OCI-LY7 (cell line): ENCODE measurements at regions not wholly inside any gene's neighbourhood (a gene's known extent, or its start where the extent isn't known, plus 50 kb on each side); places are given as distances from the start of the nearest gene placed in this dataset.

Experiments used
- BruUV-seq: library from RNA; stranded (reverse); fragments of 400-500 nt; replicated peaks from 2 replicates; lab custom pipeline; 2021; lab: Mats Ljungman, UMichigan
- CTCF ChIA-PET: fragments of 300-600 bp; sonication (Branson Sonifier 250); formaldehyde crosslinking; loops from one replicate; lab custom pipeline; 2022; ENCODE audit warnings: antibody characterized with exemption; ENCODE audit not compliant: unreplicated experiment; lab: Charles Lee
- POLR2A ChIA-PET: fragments of 300-600 bp; sonication (Branson Sonifier 250); formaldehyde crosslinking; loops from one replicate; lab custom pipeline; 2022; ENCODE audit warnings: antibody characterized with exemption; lab: Charles Lee
- DNase-seq: peaks from one replicate; pipeline ENCODE4 v3.0.0-alpha.2; 2015; ENCODE audit warnings: low spot score
- H2AFZ ChIP-seq: fragments of 200-600 bp; sonication (generic), shearing (Covaris generic); 2 replicates; pipeline ENCODE4 v1.6.1; 2014; ENCODE audit warnings: mild to moderate bottlenecking, antibody characterized with exemption, low read length, moderate library complexity
- H3K27ac ChIP-seq: fragments of 200-600 bp; sonication (generic); 2 replicates; pipeline ENCODE4 v1.5.1; 2014; ENCODE audit warnings: mixed run types, low read depth, mild to moderate bottlenecking, moderate library complexity, low read length, inconsistent platforms; ENCODE audit not compliant: poor library complexity, severe bottlenecking
- H3K36me3 ChIP-seq: fragments of 200-600 bp; sonication (generic); 2 replicates; pipeline ENCODE4 v1.6.1; 2014; ENCODE audit warnings: mild to moderate bottlenecking, antibody characterized with exemption, low read length, moderate library complexity, mixed read lengths; ENCODE audit not compliant: insufficient read depth
- H3K4me1 ChIP-seq: fragments of 200-600 bp; sonication (generic); 2 replicates; pipeline ENCODE4 v1.5.1; 2014; ENCODE audit warnings: mild to moderate bottlenecking, low read length; ENCODE audit not compliant: insufficient read depth, poor library complexity, severe bottlenecking
- H3K4me2 ChIP-seq: fragments of 200-600 bp; sonication (generic); 2 replicates; pipeline ENCODE4 v1.6.1; 2014; ENCODE audit warnings: mild to moderate bottlenecking, low read length
- H3K4me3 ChIP-seq: fragments of 200-600 bp; sonication (generic); 2 replicates; pipeline ENCODE4 v1.5.1; 2014; ENCODE audit warnings: mild to moderate bottlenecking, low read depth, low read length; ENCODE audit not compliant: poor library complexity, severe bottlenecking
- H3K79me2 ChIP-seq: fragments of 200-600 bp; sonication (generic); 2 replicates; pipeline ENCODE4 v1.6.1; 2016; ENCODE audit warnings: low read depth, mild to moderate bottlenecking, low read length, moderate library complexity, mixed read lengths; ENCODE audit not compliant: insufficient read depth
- H3K9me2 ChIP-seq: fragments of 200-600 bp; sonication (generic); 2 replicates; pipeline ENCODE4 v1.6.1; 2016; ENCODE audit warnings: mild to moderate bottlenecking, low read length, mixed read lengths; ENCODE audit not compliant: insufficient read depth
- H3K9me3 ChIP-seq: fragments of 200-600 bp; sonication (generic); 2 replicates; pipeline ENCODE4 v1.6.1; 2014; ENCODE audit warnings: mild to moderate bottlenecking, mixed run types, low read length, mixed read lengths
- H4K20me1 ChIP-seq: fragments of 200-600 bp; sonication (generic); 2 replicates; pipeline ENCODE4 v1.6.1; 2014; ENCODE audit warnings: mild to moderate bottlenecking, antibody characterized with exemption, low read length, moderate library complexity, mixed read lengths; ENCODE audit not compliant: insufficient read depth
- CTCF ChIP-seq: fragments of 200-600 bp; sonication (generic); conservative IDR thresholded peaks from 2 replicates; pipeline ENCODE4 v1.5.1; 2014; ENCODE audit warnings: mild to moderate bottlenecking, antibody characterized with exemption, low read length, moderate library complexity, mixed read lengths
- EZH2phosphoT487 ChIP-seq: fragments of 200-600 bp; sonication (generic); IDR thresholded peaks from 2 replicates; pipeline ENCODE4 v1.6.1; 2018; ENCODE audit warnings: low read depth, borderline replicate concordance, mild to moderate bottlenecking, mixed run types, antibody characterized with exemption, low read length, moderate library complexity, mixed read lengths
- intact Hi-C: fragments of 100-400 bp; cut with micrococcal nuclease; formaldehyde crosslinking; loops from one replicate; pipeline ENCODE4 v1.10.0; 2022; ENCODE audit not compliant: unreplicated experiment

GRCh38 chr10:71029907-71030306, 141.5 kb upstream of the PCBD1 start:
- intact Hi-C loops, result no loop called here
- no peak overlapping the region for H3K27ac ChIP-seq
- H3K79me2 ChIP-seq, result no peaks in the 10 kb centered on the region
- H3K36me3 ChIP-seq, result no peaks in the 10 kb centered on the region
- ChIA-PET POLR2A (no interaction called here), CTCF (no interaction called here)
- no peak for TF ChIP-seq EZH2phosphoT487
- no peak for TF ChIP-seq CTCF
- no peak overlapping the region for H3K4me2 ChIP-seq
- no peaks in the 10 kb centered on the region for H3K4me1 ChIP-seq
- no peak overlapping the region for H2AFZ ChIP-seq
- H4K20me1 ChIP-seq, result no peaks in the 10 kb centered on the region
- H3K4me3 ChIP-seq, result no peak overlapping the region
- BruUV-seq, result no TSS peak
- no peak for DNase-seq
- no peaks in the 10 kb centered on the region for H3K9me2 ChIP-seq
- no peaks in the 10 kb centered on the region for H3K9me3 ChIP-seq

DNA sequence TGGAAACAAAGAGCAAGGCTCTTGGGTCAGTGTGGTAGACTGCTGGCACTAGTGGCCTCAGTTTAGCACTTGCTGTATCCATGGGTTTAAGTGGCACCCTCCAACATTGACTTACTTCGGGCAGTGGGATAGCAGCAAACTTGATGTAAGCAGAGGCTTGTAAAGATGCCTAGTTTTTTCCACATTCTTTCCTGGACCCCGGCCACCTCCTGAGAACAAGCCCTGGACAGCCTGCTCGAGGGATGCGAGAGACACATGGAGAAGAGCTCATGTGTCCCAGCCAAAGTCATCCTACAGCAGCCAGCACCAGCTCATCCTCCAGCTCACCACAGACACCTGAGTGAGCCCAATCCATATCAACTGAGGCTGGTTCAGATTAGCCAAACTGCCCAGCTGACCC, 142.7 kb upstream of the PCBD1 start:
- Histone ChIP-seq H3K27ac (no peak overlapping the region), H3K4me2 (no peak overlapping the region), H4K20me1 (no peaks in the 10 kb centered on the region), H3K4me3 (no peak overlapping the region), H3K79me2 (no peaks in the 10 kb centered on the region), H2AFZ (no peak overlapping the region), H3K9me2 (no peaks in the 10 kb centered on the region), H3K9me3 (no peaks in the 10 kb centered on the region), H3K4me1 (no peaks in the 10 kb centered on the region), H3K36me3 (no peaks in the 10 kb centered on the region)
- TF ChIP-seq EZH2phosphoT487, result no peak
- no peak for TF ChIP-seq CTCF
- ChIA-PET POLR2A (no interaction called here), CTCF (no interaction called here)
- intact Hi-C loops, result no loop called here
- no TSS peak for BruUV-seq
- no peak for DNase-seq

- intact Hi-C loops, result no loop called here
- H3K9me2 ChIP-seq, result no peaks in the 10 kb centered on the region
- H3K4me2 ChIP-seq, result no peak overlapping the region
- no peak for DNase-seq
- no peaks in the 10 kb centered on the region for H3K36me3 ChIP-seq
- POLR2A ChIA-PET, result no interaction called here
- H3K9me3 ChIP-seq, result no peaks in the 10 kb centered on the region
- no peak for TF ChIP-seq CTCF
- TF ChIP-seq EZH2phosphoT487, result no peak
- H3K4me1 ChIP-seq, result no peaks in the 10 kb centered on the region
- no peaks in the 10 kb centered on the region for H3K79me2 ChIP-seq
- no peak overlapping the region for H2AFZ ChIP-seq
- no peak overlapping the region for H3K27ac ChIP-seq
- BruUV-seq, result no TSS peak
- CTCF ChIA-PET, result no interaction called here
- H3K4me3 ChIP-seq, result no peak overlapping the region
- no peaks in the 10 kb centered on the region for H4K20me1 ChIP-seq
These were observed 143.2 kb upstream of the PCBD1 start for GRCh38 chr10:71031603-71032002.
